ENCODE measurements at regions not wholly inside any gene's neighbourhood (a gene's known extent, or its start where the extent isn't known, plus 50 kb on each side); places are given as distances from the start of the nearest gene placed in this dataset.
A peak's percentile ranks its signal among the peaks of the same experiment; 100 is the strongest.
"Not testable (repeated sequence)": the region's sequence is repeated elsewhere in the genome, so short reads cannot be mapped to it uniquely, and the experiment has no call there.

DNA sequence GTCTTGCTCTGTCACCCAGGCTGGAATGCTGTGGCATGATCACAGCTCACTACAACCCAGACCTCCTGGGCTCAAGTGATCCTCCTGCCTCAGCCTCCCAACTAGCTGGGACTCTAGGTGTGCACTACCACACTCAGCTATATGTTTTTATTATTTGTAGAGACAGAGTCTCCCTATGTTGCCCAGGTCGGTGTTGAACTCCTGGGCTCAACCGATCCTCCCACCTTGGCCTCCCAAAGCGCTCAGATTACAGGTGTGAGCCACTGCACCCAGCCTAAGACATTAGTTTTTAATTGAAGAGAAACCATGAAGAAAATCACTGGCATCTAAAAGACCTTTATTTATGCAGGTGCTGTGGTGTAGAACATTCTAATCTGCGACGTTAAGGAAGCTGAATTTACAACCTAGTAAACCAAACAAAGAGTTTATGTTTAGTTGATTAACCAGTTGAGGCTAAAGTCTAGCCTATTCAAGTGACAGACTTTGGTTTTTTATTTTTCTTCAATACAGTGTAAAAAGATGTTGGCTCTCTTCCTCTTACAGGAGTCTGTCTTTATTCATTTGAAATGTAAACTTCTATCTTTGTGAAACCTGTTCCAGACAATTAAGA, 52.5 kb upstream of the NBL1 start:
- DNase-seq, result no peak

DNA sequence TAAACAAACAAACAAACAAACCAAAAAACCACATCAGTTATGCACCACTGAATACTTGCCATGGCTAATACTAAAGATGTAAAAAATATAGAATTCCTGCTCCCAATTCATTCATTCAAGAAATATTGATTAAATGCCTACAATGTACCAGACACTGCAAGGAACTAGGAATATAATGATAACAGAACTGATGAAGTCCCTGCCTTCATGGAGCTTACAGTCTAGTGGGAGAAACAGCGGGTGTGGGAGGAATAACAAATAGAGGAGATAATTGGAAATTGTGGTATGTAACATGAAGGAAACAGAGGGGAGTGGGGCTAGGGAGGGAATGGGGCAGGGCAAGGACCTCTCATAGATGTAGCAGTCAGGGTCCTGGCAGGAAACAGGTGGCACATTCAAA, 58.6 kb upstream of the NBL1 start:
- DNase-seq, result no peak

DNA sequence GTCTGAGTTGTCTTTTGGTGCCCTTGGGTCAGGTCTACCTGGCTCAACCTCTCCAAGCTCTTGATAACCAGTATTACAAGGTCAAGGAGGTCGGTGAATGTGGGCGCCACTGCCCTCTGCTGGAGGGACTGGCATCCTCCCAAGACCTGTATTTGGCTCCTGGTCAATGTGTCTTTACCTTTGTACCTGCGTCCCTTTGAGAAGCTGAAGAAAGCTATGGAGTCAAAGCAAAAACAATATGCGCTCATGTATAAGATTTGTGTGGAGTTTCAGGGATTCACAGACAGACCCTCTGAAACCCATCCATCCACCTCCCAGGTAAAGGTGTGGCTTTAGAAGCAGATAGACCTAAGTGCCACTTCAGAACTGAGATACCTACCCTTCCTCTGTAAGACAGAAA, 61.8 kb upstream of the NBL1 start:
- no peak for DNase-seq

DNA sequence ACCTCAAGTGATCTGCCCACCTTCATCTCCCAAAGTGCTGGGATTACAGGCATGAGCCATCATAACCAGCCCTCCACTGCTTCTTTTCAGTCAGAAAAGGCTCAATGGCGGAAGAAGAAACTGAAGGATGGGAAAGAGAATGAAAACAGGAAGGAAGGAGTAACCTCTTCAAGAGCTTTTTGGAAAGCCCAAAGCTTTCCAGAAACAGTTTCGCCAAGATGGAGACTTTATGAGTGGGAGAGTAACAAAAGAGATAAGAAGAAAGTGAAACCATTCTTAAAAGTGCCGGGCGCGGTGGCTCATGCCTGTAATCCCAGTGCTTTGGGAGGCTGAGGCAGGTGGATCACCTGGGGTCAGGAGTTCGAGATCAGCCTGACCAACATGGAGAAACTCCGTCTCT, 62.7 kb upstream of the NBL1 start:
- no peak for DNase-seq

DNA sequence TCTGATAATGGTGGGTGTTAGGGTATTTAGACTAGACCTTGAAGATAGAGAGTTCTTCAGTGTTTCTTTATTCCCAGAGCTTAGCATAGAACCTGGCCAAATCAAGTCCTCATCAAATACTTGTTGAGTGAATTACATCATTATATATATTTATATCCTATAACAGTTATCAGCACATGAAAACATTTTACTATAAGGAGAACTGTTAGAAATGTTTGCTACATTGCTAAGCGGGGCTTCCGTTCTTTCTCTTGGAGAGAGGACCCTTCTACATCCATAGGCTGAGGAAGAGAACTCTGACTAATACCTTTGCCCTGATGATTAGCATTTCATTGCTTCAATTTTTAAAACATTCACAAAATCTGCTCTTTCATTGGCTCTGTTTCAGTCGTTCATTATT, 66.5 kb upstream of the NBL1 start:
- no peak for DNase-seq

DNA sequence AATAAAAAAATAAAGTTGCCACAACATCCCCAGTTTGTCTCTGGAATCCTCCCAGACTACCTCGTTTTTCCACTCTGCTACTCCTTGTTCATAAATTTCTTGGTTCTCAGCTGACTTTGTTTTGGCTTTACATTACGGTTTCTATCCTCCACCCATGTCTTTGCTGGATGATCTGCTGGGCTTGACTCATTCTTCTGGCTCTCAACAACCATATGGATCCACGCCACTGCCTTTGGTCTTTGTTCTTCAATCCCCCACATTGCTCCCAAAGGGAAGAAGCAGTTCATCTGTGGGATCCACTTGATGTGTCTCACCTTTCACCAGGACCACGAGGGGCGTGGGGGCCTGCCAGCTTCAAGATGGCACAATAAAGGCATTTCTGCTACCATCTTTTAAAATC, 67.1 kb upstream of the NBL1 start:
- no peak for DNase-seq

DNA sequence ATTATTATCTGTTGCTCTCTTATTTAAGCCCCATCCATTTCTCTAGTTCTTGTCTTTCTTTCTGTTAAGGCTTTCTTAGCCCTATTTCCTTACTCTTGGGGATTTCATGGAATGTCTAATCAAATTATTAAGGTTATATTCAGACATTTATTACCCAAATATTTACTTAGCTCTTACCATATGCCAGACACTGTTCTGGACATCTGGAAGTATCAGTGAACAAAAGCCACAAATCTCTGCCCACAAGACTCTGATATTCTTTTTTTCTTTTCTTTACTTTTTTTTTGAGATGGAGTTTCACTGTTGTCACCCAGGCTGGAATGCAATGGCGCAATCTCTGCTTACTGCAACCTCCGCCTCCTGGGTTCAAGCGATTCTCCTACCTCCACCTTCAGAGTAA, 74.3 kb upstream of the NBL1 start:
- DNase-seq, result no peak

DNA sequence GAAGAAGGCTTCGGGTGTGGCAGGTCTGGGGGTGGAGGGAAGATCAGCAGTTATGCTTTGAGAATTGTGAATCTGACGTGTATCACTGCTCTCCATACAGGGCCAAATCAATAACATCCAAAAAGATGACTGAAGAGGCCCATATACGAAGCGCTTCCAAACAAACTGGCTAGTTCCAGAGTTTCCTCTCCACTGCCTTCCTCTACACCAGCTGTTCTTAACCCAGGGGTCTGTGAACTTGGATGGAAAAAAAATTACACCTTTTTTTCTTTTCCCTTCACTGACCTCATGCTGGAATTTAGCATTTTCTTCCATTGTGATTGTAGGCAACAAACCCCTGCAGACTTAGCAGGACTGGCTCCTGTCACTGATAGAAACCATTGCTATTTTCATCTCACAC, 77.1 kb upstream of the NBL1 start:
- no peak for DNase-seq

DNA sequence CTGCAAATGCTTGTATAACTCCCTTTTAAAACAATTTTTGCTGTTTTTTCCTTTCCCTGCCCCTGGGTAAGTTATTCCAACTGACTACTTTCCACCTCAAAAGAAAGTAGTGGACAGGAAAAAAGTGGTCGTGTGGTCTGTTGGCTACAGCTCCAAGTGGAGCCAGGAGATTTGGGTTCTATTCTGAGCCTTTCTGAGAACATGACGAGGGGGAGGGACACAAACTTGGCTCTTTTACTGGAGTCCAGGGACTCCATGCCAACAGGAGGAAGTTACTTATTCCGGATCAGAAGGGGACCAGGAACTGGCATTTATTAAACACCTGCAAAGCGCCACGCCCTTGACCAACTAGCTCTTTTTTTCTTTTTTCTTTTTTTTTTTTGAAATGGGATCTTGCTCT, 79.0 kb upstream of the CAPZB start:
- DNase-seq, result no peak

DNA sequence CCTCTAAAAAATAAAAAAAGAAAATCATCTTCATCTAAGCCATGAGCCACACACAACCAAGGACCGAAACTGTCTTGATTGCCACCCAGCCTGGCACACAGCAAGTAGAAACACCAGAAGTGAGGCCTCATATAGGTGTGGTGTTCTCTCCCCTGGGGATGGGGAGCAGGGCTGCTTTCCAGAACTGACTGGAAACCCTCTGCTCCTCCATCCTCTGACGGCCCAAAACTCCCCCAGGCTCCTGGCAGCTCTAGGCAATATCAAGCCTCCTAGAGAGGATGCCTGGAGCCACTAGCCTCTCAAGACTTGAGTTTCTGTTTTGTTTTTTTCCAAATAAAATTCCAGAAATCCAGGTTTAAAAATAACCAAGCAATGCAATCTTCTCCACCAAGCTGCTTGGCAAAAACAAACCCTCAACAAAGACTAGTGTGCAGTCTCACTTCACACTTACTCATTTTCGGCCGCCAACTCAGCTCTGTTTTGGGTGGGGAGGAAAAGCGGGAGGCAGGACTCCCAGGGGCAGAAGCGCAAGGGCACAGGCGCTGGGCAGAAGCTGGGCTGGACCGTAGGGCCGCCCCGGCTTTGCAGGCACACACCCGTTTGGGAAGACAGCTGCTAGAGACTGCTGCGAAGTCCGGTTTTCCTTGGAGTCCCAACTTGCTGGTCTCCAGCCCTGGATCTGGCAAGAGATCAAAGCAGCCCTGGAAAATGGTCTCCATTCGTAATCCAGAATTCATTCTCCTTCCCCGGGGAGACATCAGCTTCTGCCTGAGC, 78.2 kb upstream of the CAPZB start:
- DNase-seq, result peak; percentile 11

DNA sequence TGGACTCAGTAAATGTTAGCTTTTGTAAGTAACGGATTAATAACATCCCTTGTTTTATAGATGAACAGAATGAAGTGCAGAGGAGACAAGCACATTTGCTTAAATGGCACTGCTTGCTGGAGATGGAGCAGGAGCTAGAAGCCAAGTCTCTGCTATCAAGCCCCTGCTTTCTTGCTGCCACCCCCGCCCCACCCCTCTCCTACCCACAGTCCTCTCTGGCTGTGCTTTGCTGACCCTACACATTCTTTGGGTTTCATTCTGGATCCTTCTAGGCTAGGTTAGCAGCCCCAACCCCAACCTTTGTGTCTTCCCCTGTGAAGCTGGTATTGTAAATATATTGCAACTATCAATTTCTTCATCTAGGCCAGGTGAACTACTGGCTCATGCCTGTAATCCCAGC, 77.5 kb upstream of the CAPZB start:
- DNase-seq, result no peak

DNA sequence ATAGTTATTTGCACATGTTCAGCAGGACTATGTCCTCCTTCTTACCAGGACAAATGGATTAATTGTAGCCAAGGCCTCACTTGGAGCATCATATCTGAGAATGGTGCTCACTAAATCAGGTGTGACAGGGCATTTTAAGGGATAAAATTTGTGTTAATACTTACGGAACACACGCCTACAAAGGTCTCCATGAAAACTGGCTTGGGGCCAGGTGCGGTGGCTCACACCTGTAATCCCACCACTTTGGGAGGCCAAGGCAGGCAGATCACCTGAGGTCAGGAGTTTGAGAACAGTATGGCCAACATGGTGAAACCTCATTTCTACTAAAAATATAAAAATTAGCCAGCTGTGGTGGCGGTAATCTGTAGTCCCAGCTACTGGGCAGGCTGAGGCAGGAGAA, 75.1 kb upstream of the CAPZB start:
- DNase-seq, result no peak

DNA sequence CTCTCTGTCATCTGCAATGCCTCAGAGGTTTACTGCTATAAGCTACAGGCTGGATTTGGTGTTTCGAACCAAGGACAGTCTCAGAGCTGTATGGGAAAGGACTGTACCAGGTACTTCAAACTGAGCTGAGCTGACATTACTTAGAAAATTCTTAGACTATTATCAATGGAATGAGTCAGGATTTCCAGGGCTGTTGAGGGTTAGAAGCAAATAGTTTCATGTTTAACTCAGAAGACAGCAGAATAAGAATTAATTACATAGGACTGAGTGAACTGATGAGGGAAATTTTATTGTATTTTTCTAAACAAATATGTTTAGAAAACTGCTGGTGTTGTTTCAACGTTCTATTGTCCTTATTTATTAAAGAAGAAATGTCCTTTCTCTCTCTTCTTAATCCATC, 74.3 kb upstream of the CAPZB start:
- DNase-seq, result peak; percentile 75

DNA sequence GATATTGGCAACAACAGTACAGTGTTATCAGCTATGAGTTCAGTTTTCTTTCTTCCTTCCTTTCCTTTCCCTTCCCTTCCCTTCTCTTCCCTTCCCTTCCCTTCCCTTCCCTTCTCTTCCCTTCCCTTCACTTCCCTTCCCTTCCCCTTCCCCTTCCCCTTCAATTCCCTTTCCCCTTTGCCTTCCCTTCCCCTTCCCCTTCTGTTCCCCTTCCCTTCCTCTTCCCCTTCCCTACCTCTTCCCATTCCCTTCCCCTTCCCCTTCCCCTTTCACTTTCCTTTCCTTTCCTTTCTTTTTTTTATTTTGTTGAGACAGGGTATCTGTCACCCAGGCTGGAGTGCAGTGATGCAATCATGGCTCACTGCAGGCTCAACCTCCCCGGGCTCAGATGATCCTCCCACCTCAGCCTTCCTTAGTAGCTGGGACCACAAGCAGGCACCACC, 72.3 kb upstream of the CAPZB start:
- DNase-seq, result peak; percentile 4

DNA sequence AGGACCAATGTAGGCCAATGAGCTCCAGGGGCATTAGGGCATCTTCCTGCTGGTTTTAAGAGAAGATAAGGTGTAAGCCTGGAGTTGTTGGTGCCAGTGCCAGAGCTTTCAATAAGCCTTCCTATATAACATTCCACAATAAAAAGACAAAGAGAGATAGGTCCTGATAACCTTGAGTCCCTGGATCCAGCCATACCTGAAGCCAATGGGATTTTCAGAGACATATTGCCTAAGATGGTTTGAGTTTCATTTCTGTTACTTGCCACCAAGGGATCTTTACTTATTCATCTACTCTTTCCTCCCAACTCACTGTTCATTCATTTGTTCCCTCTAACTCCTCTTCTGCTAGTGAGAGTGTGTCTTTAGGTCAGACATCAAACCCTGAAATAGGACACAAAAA, 68.8 kb upstream of the CAPZB start:
- no peak for DNase-seq

DNA sequence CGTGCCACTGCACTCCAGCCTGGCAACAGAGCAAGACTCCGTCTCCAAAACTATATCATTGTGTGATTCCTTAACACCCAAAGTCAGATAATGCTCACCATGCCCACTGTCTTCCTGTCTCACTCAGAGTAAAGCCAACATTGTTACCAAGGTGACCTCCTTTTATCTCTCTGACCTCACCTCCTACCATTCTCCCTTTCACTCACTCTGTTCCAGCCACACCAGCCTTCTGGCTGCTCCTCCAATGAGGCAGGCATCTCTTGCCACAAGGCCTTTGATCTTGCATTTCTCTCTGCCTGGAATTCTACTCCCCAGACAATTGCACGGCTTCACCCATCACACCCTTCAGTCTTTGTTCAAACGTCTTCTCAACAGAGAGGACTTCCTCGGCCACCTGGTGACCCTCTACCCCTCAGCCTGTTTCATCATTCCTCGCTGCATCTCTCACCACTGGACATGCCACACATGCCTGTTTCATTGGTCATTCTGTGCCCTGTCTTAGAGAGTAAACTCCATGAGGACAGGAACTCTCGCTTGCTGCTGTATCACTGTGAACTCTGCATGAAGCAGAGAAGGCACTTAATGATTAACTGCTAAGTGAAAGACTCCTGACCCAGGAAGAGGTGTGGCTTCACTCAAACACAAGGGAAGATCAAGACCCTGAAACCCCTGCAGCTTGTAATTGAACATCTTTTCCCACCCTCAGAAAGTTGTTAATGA, 67.1 kb upstream of the CAPZB start:
- no peak for DNase-seq

DNA sequence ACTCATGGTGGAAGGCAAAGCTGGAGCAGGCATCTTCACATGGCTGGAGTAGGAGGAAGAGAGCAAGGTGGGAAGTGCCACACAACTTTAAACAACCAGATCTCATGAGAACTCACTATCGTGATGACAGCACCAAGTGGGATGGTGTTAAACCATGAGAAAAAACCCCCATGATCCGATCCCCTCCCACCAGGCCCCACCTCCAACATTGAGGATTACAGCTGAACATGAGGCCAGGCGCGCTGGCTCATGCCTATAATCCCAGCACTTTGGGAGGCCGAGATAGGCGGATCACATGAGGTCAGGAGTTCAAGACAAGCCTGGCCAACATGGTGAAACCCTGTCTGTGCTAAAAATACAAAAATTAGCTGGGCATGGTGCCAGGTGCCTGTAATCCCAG, 66.5 kb upstream of the CAPZB start:
- DNase-seq, result not testable (repeated sequence)

DNA sequence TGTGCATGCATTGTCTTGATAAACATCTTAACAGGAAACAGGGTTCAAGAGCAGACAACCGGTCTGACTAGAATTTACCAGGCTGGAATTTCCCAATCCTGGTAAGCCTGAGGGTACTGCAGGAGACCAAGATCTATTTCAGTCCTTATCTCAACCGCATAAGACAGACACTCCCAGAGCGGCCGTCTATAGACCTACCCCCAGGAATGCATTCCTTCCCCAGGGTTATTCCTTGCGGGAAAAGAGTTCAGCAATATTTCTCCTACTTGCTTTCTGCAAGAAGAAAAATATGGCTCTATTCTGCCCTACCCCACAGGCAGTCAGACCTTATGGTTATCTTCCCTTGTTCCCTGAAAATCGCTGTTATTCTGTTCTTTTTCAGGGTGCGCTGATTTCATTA, 65.1 kb upstream of the CAPZB start:
- not testable (repeated sequence) for DNase-seq

DNA sequence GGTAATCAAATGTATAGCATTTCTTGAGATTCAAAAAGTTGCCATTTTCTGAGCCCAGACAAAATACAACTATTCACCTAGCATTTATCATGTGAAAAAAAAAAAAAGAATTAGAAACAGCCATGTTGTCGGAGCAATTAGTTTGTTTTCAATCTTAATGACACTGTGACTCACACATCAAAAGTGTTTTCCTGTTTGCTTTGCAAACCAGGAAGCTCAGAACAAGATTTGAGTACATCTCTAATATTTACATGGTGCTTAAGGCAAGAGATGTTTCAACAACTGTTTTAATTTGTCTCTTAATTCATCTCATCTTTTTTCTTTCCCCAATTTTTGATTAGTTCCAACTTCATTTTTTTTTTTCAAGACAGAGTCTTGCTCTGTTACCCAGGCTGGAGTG, 62.5 kb upstream of the CAPZB start:
- DNase-seq, result no peak

DNA sequence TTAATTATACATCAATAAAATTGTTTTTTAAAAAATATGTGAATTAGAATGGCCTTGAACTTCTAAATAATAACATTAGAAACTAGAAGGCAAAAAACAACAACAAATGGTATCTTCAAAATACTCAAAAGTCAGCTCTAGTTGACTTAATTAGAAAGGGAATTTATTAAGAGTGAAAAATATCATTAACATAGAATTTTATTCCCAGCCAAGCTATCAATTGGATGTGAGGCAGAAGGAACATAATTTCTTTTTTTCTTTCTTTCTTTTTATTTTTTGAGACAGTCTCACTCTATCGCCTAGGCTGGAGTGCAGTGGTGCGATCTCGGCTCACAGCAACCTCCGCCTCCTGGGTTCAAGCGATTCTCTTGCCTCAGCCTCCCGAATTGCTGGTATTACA, 51.2 kb upstream of the CAPZB start:
- no peak for DNase-seq

DNA sequence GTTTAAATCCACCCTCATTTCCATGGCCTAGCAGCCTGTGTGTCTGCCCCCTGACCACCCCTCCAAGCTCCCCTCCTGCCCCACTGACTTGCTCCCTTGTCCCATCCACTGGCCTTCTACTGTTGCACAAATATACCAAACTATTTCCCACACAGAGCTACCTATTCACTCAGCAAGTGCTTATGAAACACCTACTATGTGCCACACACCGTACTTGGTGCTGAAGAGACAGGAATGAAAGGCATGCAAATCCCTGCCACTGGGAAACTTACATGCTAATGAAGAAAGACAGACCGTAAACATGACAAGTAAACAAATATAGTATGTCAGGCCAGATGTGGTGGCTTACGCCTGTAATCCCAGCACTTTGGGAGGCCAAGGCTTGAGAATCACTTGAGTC, 49.9 kb upstream of the CAPZB start:
- no peak for DNase-seq

Data from HCEC 1CT (cell line).